Stromal cell of bone marrow (primary cell): ENCODE measurements at regions not wholly inside any gene's neighbourhood (a gene's known extent, or its start where the extent isn't known, plus 50 kb on each side); places are given as distances from the start of the nearest gene placed in this dataset.

Experiments used
- DNase-seq: peaks from one replicate; pipeline ENCODE4 v3.0.0-alpha.2; 2012; ENCODE audit warnings: low read depth

DNA sequence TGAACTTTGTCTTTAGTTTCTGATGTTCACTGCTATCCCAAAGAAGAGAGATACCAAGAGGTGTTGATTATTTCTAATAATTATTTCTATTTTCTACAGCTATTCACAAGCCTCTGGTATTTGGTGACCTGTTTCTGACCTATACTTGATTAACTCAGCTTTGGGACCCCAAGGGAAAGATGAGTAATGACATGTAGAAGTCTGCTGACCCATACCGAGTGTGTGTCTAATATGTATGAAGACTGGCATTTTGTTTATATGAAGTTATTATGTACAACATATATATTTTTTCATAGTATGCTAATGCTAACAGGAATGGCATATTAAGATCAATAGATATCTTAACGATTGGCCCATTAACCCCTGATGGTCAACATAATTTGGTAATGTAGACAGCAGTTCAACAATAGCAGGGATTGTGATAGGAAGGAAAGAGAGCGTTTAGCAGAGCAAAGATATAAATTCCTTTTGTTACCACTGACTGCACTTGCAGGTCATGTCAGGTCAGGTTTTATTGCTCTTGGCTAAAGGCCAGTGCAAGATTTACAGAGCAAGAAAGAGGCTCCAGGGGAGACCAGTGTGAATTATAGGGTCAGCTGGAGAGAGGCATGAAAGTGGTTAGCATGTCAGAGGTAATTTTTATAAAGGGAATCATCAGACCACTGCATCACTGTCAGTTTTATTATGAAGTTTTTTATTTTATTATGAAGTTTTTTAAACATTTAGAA lies 94.7 kb upstream of the DIPK2B start:
- peak; percentile 6 for DNase-seq

DNA sequence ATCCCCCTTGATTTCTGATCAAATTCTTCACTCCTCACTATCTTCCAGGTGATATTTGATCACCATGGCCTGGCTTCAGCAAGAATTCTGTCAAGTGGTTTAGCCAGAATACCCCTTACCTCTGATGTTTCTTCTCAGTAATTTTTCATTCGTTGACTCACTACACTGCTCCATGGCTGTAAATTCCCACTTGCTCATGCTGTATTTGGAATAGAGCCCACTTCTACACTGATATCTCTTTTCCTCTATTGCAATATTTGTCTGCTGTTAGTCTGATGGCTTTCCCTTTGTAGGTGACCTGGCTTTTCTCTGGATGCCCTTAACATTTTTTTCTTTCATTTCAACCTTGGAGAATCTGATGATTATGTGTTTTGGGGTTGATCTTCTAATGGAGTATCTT lies 73.9 kb upstream of the DIPK2B start:
- DNase-seq = no peak

DNA sequence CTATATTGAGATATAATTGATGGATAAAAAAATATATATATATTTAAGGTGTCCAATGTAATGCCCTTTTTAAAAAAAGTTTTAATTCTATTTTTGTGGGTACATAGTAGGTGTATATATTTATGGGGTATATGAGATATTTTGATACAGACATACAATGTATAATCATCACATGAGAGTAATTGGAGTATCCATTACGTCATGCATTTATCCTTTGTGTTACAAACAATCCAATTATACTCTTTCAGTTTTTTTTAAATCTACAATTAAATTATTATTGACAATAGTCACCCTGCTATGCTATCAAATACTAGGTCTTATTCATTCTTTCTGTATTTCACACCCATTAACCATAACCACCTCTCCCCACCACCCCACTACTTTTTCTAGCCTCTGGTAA lies 66.3 kb upstream of the DIPK2B start:
- no peak for DNase-seq

DNA sequence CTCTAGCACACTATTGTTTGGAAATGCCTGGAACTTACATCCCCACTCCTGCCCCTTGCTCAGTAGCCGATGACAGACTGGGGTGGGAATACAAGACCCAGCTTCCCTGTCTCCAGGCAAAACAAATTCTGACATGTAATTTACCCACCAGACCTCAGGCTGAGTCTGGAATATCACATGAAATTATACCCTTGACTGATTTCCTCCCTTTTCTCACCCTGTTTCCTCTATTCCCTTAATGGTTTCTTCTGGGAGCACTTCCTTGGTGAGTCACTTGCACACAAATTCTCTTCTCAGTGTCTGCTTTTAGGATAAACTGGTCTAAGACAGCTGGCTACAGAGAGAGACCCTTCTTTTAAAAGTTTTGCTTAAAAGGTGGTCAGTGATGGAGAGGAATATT lies 65.8 kb upstream of the DIPK2B start:
- DNase-seq = no peak

DNA sequence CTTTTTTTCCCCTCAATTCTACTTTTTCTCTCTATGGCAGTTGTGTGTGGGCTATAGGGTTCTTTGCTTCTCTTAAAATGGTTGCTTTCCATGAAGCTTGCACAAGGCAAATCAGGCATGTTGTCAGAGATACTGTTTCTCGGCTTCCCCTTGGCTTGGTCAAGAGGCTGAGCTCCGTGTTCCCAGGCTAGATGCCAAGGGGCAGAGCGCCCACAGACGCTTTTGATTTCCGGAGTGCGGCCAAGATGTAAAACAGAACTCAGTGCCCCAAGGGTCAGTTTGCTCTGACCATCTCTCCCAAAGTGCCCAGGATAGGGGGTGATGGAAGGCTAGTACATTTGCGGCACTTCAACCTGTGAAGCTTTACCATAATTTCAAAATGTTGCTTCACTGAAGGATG lies 64.2 kb upstream of the DIPK2B start:
- peak; percentile 2 for DNase-seq

DNA sequence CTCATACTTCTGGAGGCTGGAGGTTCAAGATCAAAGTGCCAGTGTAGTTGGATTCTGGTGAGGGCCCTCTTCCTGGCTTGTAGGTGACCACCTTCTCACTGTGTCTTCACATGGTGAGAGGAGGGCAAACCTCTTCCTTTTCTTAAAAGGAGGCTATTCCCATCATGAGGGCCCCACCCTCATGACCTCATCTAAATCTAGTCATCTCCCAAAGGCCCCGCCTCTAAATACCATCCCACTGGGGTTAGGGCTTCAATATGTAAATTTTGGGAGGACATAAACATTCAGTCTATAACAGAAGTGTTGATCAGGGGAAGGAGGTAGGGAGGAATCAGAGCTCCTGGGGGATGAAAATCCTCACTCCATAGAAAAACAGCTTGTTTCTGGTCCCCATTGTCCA lies 60.8 kb upstream of the DIPK2B start:
- no peak for DNase-seq

DNA sequence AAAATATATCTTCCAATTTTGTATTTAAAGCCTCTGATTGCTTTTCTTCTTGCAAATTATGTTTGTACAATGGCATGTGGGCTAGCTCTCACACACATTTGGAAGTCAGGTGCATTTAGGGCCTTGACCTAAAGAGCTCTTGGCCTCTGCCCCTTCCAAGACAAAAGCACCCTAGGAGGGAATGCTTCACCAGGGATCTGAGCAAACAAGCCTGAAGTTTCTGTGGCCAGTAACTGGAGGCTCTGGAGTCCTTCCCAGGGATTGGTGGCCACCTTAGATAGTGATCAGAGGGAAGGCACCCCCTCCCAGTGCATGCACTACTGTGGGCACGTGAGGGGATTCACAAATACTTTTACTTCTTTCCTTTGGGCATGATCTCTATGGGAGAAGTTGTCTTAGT lies 60.3 kb upstream of the DIPK2B start:
- DNase-seq = no peak

DNA sequence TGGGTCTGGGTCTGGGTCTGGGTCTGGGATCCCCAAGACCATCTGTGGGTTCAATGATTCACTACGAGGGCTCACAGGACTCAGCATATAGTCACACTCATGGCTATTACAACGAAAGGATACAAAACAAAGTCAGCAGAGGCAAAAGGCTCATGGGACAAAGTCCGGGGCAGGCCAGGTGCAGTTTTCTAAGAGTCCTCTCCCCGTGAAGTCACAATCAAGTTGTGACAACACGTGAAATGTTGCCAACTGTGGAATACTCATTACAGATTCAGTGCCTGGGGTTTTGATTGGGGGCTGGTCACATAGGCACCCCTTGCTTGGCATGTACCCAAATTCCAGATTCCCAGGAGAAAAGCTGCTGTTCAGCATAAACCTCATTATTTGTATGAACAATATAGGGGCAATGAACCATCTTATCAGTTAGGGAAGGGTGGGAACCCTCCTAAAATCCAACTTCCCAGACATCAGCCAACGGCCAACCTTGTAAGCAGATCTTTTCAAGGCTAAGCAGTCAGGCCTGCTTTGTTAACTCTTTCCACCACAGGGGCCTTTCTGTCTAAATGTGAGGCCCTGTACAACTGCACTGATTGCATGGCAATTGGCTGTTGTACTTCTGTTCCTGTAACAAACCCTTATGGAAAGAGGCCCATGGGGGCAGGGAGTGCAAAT lies 58.2 kb upstream of the DIPK2B start:
- DNase-seq = no peak
